Esophagus (tissue), 2 donors: ENCODE measurements at regions not wholly inside any gene's neighbourhood (a gene's known extent, or its start where the extent isn't known, plus 50 kb on each side); places are given as distances from the start of the nearest gene placed in this dataset.
"Not testable (repeated sequence)": the region's sequence is repeated elsewhere in the genome, so short reads cannot be mapped to it uniquely, and the experiment has no call there.

ENCODE experiments used
- H3K27ac ChIP-seq, 2 donors: one replicate each; pipeline ENCODE4 v1.5.1; 2013; ENCODE audit warnings: low read depth in 2 of 2, mild to moderate bottlenecking in 2 of 2, inconsistent platforms in 1 of 2, low read length in 1 of 2, moderate library complexity in 1 of 2
- H3K27me3 ChIP-seq, 2 donors: one replicate each; pipeline ENCODE4 v1.6.1; 2013; ENCODE audit warnings: low read length in 2 of 2, control low read depth in 1 of 2, mild to moderate bottlenecking in 1 of 2; ENCODE audit not compliant: insufficient read depth in 2 of 2, control insufficient read depth in 1 of 2
- H3K36me3 ChIP-seq, 2 donors: one replicate each; pipeline ENCODE4 v1.6.1; 2013; ENCODE audit warnings: low read length in 1 of 2; ENCODE audit not compliant: control insufficient read depth in 2 of 2, insufficient read depth in 2 of 2
- H3K4me1 ChIP-seq, 2 donors: one replicate each; pipeline ENCODE4 v1.6.1; 2013; ENCODE audit warnings: low read length in 1 of 2; ENCODE audit not compliant: control insufficient read depth in 2 of 2, insufficient read depth in 2 of 2
- H3K4me3 ChIP-seq, 2 donors: one replicate each; pipeline ENCODE4 v1.5.1; 2013; ENCODE audit warnings: low read length in 2 of 2, mild to moderate bottlenecking in 2 of 2, low read depth in 1 of 2, moderate library complexity in 1 of 2
- H3K9me3 ChIP-seq, 2 donors: one replicate each; pipeline ENCODE4 v1.6.1; 2013; ENCODE audit warnings: mild to moderate bottlenecking in 2 of 2, low read depth in 1 of 2, low read length in 1 of 2, moderate library complexity in 1 of 2; ENCODE audit not compliant: control insufficient read depth in 2 of 2, insufficient read depth in 1 of 2
- WGBS, 2 donors: extraction: QIAGEN DNeasy Blood & Tissue Kit; methylation state at CpG; one replicate each; pipeline ENCODE4 v1.1.7; 2013; 5-methylcytosine and 5-hydroxymethylcytosine counted together
- donor health status: healthy with polysubstance abuse.
- donor health status: Bipolar disorder and iron deficiency.

DNA sequence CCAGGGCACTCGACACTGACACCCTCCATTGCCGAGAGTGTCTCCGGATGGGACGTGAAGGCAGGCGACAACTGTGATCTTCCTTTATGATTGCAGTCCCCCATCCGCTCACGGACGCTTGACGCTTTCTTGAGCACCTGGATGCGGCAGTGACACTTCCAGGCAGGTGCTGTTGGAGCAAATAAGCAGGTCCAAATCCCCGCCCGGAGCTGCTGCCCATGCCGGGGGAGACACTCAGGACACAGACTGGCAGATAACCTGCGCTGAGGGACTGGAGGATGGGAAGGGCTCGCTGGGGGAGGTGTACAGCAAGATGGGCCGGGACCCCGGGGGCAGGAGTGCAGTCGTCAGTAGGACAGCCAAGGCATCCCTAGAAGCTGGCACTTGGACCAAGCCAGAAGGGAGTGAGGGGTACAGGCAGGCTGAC is 1403.5 kb downstream of the BRD1 start:
- WGBS, 2 donors, result 86 to 88% methylated on average over 18 of the region's 18 CpGs
- no peaks in the 10 kb centered on the region for H3K4me1 ChIP-seq
- no peaks in the 10 kb centered on the region for H3K36me3 ChIP-seq
- no peak overlapping the region for H3K27ac ChIP-seq
- peaks cover 0 to 3% of the 10 kb centered on the region in 2 donors for H3K9me3 ChIP-seq
- no peaks in the 10 kb centered on the region for H3K27me3 ChIP-seq
- no peak overlapping the region for H3K4me3 ChIP-seq

GRCh38 chr22:48423481-48423911 is 1404.2 kb downstream of the BRD1 start:
- no peaks in the 10 kb centered on the region for H3K27me3 ChIP-seq
- H3K36me3 ChIP-seq, result no peaks in the 10 kb centered on the region
- no peak overlapping the region for H3K27ac ChIP-seq
- H3K4me1 ChIP-seq, result no peaks in the 10 kb centered on the region
- WGBS, 2 donors, result 58 to 59% methylated on average over 8 of the region's 8 CpGs
- no peak overlapping the region for H3K4me3 ChIP-seq
- peaks cover 0 to 3% of the 10 kb centered on the region in 2 donors for H3K9me3 ChIP-seq

- Histone ChIP-seq H3K4me1 (no peaks in the 10 kb centered on the region), H3K36me3 (no peaks in the 10 kb centered on the region), H3K9me3 (peaks cover 0 to 3% of the 10 kb centered on the region in 2 donors), H3K4me3 (no peak overlapping the region), H3K27ac (no peak overlapping the region), H3K27me3 (no peaks in the 10 kb centered on the region)
- 60 to 62% methylated on average over 7 of the region's 7 CpGs for WGBS, 2 donors
These were observed 1404.7 kb downstream of the BRD1 start for GRCh38 chr22:48422900-48423480.

DNA sequence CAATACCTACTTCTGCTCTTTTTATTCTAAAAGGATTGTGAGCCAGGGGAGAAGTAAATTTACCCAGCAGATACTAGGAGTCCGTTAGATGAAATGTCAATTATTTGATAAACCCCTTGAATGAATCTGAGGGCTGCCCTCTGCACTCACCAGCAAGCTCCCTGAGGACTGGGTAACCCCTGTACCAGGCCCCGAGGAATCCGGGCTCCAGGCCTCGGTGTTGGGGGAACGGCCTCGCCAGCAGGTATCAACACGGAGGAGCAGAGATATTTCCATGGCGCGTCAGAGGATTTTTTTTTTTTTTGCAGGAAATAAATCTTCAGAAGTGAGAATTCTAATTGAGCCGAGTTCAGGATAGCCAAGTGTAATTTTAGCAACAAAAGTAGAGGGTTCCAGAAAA is 1408.8 kb downstream of the BRD1 start:
- WGBS, 2 donors, result 85 to 88% methylated on average over 10 of the region's 10 CpGs
- Histone ChIP-seq H3K36me3 (no peaks in the 10 kb centered on the region), H3K27me3 (no peaks in the 10 kb centered on the region)

GRCh38 chr22:48417225-48418070 is 1410.2 kb downstream of the BRD1 start:
- no peaks in the 10 kb centered on the region for H3K36me3 ChIP-seq
- 80 to 82% methylated on average over 24 of the region's 24 CpGs for WGBS, 2 donors
- no peak overlapping the region for H3K4me3 ChIP-seq
- no peaks in the 10 kb centered on the region for H3K4me1 ChIP-seq
- H3K27ac ChIP-seq, result no peak overlapping the region
- H3K27me3 ChIP-seq, result no peaks in the 10 kb centered on the region
- no peaks in the 10 kb centered on the region for H3K9me3 ChIP-seq

More for the DNA sequence above, 1408.8 kb downstream of the BRD1 start:
- Histone ChIP-seq H3K27ac (no peak overlapping the region), H3K4me1 (no peaks in the 10 kb centered on the region), H3K9me3 (no peaks in the 10 kb centered on the region), H3K4me3 (no peak overlapping the region)

DNA sequence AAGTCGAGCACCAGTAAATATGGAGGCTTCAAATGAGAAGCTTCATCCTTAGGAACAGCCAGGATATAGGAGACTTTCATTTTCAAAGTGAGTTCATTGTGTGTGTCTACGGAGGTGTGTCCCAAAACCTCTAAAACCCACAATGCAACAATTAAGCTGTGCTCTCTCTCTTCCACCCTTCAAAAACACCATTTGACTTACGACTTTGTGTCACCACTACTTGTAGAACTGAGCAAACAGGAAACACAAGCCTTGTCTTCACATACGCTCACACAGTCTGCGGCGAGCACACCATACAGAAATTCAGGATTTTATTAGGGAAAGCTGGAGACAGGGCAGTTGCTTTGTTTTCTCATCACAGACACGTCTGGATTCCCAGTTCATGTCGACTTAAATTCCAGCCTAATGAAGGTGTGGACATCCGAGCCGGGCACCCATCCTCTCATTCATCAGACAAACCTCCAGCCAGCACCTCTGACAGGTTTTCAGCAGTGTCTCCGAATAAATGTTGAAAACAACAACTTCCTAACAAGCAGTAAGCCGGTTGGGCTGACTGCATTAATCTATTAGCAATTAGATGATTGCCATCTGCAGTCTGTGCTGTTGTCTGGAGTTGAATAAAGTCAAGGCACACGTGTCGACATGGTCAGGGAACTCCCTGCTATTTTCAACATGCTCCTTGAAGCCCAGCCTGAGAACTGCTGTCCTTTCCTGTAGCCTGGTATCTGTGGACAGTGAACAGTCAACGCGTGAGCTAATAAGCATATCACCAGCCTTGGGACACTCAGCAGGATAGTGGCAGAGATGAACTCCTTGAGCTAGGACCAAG is 1411.1 kb downstream of the BRD1 start:
- Histone ChIP-seq H3K4me1 (no peaks in the 10 kb centered on the region), H3K27me3 (no peaks in the 10 kb centered on the region), H3K4me3 (no peak overlapping the region), H3K9me3 (no peaks in the 10 kb centered on the region), H3K27ac (no peak overlapping the region), H3K36me3 (no peaks in the 10 kb centered on the region)
- WGBS, 2 donors, result 32 to 33% methylated on average over 16 of the region's 16 CpGs

GRCh38 chr22:48415520-48415919 is 1412.2 kb downstream of the BRD1 start:
- H3K9me3 ChIP-seq, result no peaks in the 10 kb centered on the region
- no peaks in the 10 kb centered on the region for H3K36me3 ChIP-seq
- no peak overlapping the region for H3K27ac ChIP-seq
- no peak overlapping the region for H3K4me3 ChIP-seq
- no peaks in the 10 kb centered on the region for H3K4me1 ChIP-seq
- 74 to 76% methylated on average over 14 of the region's 14 CpGs for WGBS, 2 donors
- no peaks in the 10 kb centered on the region for H3K27me3 ChIP-seq

DNA sequence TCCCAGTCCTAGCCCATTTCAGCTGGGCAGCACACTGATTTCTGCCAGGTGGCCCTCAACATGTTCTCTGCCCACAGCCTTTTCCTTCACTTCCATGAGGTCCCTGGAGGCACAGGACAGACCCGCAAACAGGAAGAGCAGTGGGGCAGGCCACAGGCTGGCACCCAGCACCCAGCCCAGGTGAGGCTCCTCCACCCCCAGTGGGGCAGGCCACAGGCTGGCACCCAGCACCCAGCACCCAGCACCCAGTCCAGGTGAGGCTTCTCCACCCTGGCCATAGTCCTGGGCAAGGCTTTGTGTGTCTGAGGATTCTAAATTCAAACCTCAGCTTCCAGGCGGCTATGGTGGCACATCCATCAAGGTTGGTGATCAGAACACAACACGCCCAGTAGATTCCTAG is 1413.0 kb downstream of the BRD1 start:
- no peaks in the 10 kb centered on the region for H3K4me1 ChIP-seq
- H3K9me3 ChIP-seq, result no peaks in the 10 kb centered on the region
- no peaks in the 10 kb centered on the region for H3K36me3 ChIP-seq
- WGBS, 2 donors, result 89 to 90% methylated on average over 3 of the region's 3 CpGs
- H3K27ac ChIP-seq, result no peak overlapping the region
- no peak overlapping the region for H3K4me3 ChIP-seq
- no peaks in the 10 kb centered on the region for H3K27me3 ChIP-seq

- H3K27me3 ChIP-seq, H3K36me3 ChIP-seq, H3K9me3 ChIP-seq, H3K27ac ChIP-seq, H3K4me3 ChIP-seq, H3K4me1 ChIP-seq: not testable (repeated sequence)
- WGBS, 2 donors, result 89 to 90% methylated on average over 17 of the region's 17 CpGs
These were observed 1414.7 kb downstream of the BRD1 start for GRCh38 chr22:48412931-48413330.
